ENCODE measurements at regions not wholly inside any gene's neighbourhood (a gene's known extent, or its start where the extent isn't known, plus 50 kb on each side); places are given as distances from the start of the nearest gene placed in this dataset.

DNA sequence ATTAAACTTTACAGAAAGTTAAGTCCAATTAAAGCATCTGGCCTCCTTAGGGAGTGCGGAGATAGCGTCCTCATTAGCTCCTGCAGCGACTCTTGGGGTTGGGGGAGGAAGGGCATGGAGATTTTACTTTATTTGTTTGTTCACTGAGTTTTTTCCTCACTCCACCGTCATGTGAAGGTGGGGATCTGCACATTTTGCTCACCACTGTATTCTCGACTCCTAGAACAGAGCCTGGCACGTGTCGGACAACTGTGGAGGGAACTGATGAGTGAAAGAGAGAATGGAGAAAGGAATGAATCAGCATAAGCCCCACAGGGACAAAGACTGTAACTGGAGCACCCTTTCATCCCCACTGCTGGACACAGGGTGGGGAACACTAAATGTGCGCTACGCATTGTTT, 205.1 kb upstream of the TSHZ3 start:
- Histone ChIP-seq H3K9me3 (ENCODE audit: control insufficient read depth, insufficient read depth, low read length) (peaks cover 2% of the 10 kb centered on the region; the same call in 1 of the 2 replicates), H3K36me3 (ENCODE audit: control insufficient read depth, insufficient read depth, low read length) (no peaks in the 10 kb centered on the region), H3K27me3 (ENCODE audit: control insufficient read depth, insufficient read depth, low read length) (no peaks in the 10 kb centered on the region), H3K4me3 (ENCODE audit: low read length) (no peak overlapping the region), H3K4me1 (ENCODE audit: control insufficient read depth, insufficient read depth, low read length) (no peaks in the 10 kb centered on the region), H3K27ac (ENCODE audit: low read length) (no peak overlapping the region)
- WGBS (ENCODE audit: insufficient coverage, insufficient read length), result no CpG with 5 or more reads among the region's 9 CpGs
- DNase-seq (ENCODE audit: low read depth, low spot score), result no peak

- Histone ChIP-seq H3K27me3 (ENCODE audit: control insufficient read depth, insufficient read depth, low read length) (no peaks in the 10 kb centered on the region), H3K4me3 (ENCODE audit: low read length) (no peak overlapping the region), H3K36me3 (ENCODE audit: control insufficient read depth, insufficient read depth, low read length) (no peaks in the 10 kb centered on the region), H3K4me1 (ENCODE audit: control insufficient read depth, insufficient read depth, low read length) (no peaks in the 10 kb centered on the region), H3K9me3 (ENCODE audit: control insufficient read depth, insufficient read depth, low read length) (peaks cover 2% of the 10 kb centered on the region; the same call in 1 of the 2 replicates), H3K27ac (ENCODE audit: low read length) (no peak overlapping the region)
- WGBS (ENCODE audit: insufficient coverage, insufficient read length), result no CpG with 5 or more reads among the region's 8 CpGs
- no peak for DNase-seq (ENCODE audit: low read depth, low spot score)
These were observed 206.5 kb upstream of the TSHZ3 start for GRCh38 chr19:31555634-31556215.

DNA sequence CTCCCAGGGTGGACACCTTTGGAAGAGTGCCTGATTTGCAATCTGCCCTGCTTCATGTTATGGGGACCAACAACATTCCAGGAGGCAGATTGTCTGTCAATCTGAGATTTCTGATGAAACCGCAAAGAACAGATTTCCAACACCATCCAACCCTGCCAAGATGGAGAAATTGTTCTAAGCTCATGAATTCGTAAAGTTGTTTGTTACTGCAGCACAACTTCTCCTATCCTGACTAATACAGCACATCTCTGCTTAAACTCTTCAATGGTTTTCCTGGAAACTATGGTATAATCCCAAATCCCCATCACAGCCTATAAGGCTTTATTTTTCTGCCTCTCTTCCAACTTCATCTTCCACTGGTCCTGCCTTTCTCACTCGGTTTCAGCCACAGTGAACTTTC, 210.3 kb upstream of the TSHZ3 start:
- Histone ChIP-seq H3K9me3 (ENCODE audit: control insufficient read depth, insufficient read depth, low read length) (peaks cover 2% of the 10 kb centered on the region; the same call in 1 of the 2 replicates), H3K27ac (ENCODE audit: low read length) (no peak overlapping the region), H3K4me3 (ENCODE audit: low read length) (no peak overlapping the region), H3K36me3 (ENCODE audit: control insufficient read depth, insufficient read depth, low read length) (no peaks in the 10 kb centered on the region), H3K4me1 (ENCODE audit: control insufficient read depth, insufficient read depth, low read length) (no peaks in the 10 kb centered on the region), H3K27me3 (ENCODE audit: control insufficient read depth, insufficient read depth, low read length) (no peaks in the 10 kb centered on the region)
- DNase-seq (ENCODE audit: low read depth, low spot score), result no peak
- WGBS (ENCODE audit: insufficient coverage, insufficient read length), result no CpG with 5 or more reads among the region's 3 CpGs

DNA sequence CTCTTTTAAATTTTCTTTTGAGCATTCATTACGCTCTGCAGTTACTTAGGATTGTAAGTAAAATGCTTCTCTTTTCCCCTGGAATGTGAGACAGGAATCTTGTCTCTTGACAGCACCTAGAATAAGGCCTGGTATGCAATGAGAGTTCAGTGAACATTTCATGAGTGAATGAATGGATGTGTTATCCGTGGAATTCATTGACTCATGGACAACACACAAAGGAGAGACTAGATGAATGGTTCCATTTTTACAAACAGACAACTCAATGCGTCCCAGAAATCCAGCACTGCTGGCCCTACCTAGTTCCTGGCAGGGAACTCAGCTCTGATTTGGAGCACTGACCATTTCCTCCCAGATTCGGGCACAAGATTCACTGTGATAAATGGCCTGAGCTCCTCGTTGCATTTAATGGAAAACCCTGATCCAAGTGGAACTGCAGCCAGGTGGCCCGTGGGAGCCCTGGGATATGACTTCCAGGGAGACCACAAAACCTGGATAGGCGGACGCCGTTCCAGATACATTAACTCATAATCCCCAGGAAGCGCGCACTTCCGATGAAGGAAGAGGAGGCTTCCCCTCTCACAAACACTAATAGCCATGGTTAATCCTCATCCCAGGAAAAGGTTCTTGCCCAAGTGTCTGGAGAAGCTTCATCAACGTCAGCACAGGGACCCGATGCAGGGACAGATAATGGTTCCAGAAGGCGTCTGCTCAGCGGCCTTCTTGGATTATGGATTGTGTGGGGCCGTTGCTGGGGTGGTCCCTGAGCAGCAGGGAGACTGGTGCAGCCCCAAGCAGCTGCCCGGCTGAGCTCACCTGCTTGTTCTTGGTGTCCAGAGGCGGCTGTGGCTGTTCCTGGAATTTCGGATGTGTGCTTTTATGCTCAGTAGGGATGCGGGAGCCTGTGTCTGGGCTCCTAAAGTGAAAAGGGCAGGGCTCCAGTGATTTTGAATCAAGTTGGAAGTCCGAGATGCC, 211.1 kb upstream of the TSHZ3 start:
- Histone ChIP-seq H3K9me3 (ENCODE audit: control insufficient read depth, insufficient read depth, low read length) (peaks cover 2% of the 10 kb centered on the region; the same call in 1 of the 2 replicates), H3K27ac (ENCODE audit: low read length) (no peak overlapping the region)
- no CpG with 5 or more reads among the region's 22 CpGs for WGBS (ENCODE audit: insufficient coverage, insufficient read length)

GRCh38 chr19:31562966-31563612, 213.9 kb upstream of the TSHZ3 start:
- H3K36me3 ChIP-seq (ENCODE audit: control insufficient read depth, insufficient read depth, low read length), result no peaks in the 10 kb centered on the region
- DNase-seq (ENCODE audit: low read depth, low spot score), result no peak
- H3K27me3 ChIP-seq (ENCODE audit: control insufficient read depth, insufficient read depth, low read length), result no peaks in the 10 kb centered on the region
- H3K4me3 ChIP-seq (ENCODE audit: low read length), result no peak overlapping the region
- no CpG with 5 or more reads among the region's 25 CpGs for WGBS (ENCODE audit: insufficient coverage, insufficient read length)
- peaks cover 2% of the 10 kb centered on the region; the same call in 1 of the 2 replicates for H3K9me3 ChIP-seq (ENCODE audit: control insufficient read depth, insufficient read depth, low read length)
- H3K27ac ChIP-seq (ENCODE audit: low read length), result no peak overlapping the region
- no peaks in the 10 kb centered on the region for H3K4me1 ChIP-seq (ENCODE audit: control insufficient read depth, insufficient read depth, low read length)

More for the DNA sequence above, 211.1 kb upstream of the TSHZ3 start:
- Histone ChIP-seq H3K4me3 (ENCODE audit: low read length) (no peak overlapping the region), H3K27me3 (ENCODE audit: control insufficient read depth, insufficient read depth, low read length) (no peaks in the 10 kb centered on the region), H3K36me3 (ENCODE audit: control insufficient read depth, insufficient read depth, low read length) (no peaks in the 10 kb centered on the region), H3K4me1 (ENCODE audit: control insufficient read depth, insufficient read depth, low read length) (no peaks in the 10 kb centered on the region)
- no peak for DNase-seq (ENCODE audit: low read depth, low spot score)

GRCh38 chr19:31567776-31568175, 218.5 kb upstream of the TSHZ3 start:
- Histone ChIP-seq H3K27ac (ENCODE audit: low read length) (no peak overlapping the region), H3K4me1 (ENCODE audit: control insufficient read depth, insufficient read depth, low read length) (no peaks in the 10 kb centered on the region), H3K4me3 (ENCODE audit: low read length) (no peak overlapping the region), H3K27me3 (ENCODE audit: control insufficient read depth, insufficient read depth, low read length) (no peaks in the 10 kb centered on the region), H3K9me3 (ENCODE audit: control insufficient read depth, insufficient read depth, low read length) (no peaks in the 10 kb centered on the region), H3K36me3 (ENCODE audit: control insufficient read depth, insufficient read depth, low read length) (no peaks in the 10 kb centered on the region)
- no peak for DNase-seq (ENCODE audit: low read depth, low spot score)
- WGBS (ENCODE audit: insufficient coverage, insufficient read length), result no CpG with 5 or more reads among the region's 11 CpGs

DNA sequence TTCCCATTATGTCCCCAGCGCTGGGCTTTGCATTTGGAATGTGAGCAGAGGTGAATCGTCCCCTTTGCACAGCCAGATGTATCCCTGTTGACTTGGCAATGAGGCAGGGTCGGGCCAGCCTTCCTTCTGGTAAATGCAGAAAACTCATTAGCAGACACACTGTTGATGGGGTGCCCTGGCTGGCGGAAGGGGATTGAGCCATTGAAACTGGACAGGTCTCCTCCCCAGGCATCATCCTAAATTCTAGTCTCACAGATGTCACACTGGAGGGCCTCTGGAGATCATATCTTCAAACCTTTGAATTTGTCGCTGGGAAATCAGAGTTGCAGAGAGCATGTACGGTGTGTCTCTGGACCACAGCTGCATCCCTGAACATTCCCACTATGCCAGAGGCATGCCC, 219.5 kb upstream of the TSHZ3 start:
- Histone ChIP-seq H3K27ac (ENCODE audit: low read length) (no peak overlapping the region), H3K4me1 (ENCODE audit: control insufficient read depth, insufficient read depth, low read length) (no peaks in the 10 kb centered on the region), H3K36me3 (ENCODE audit: control insufficient read depth, insufficient read depth, low read length) (no peaks in the 10 kb centered on the region), H3K4me3 (ENCODE audit: low read length) (no peak overlapping the region), H3K9me3 (ENCODE audit: control insufficient read depth, insufficient read depth, low read length) (no peaks in the 10 kb centered on the region), H3K27me3 (ENCODE audit: control insufficient read depth, insufficient read depth, low read length) (no peaks in the 10 kb centered on the region)
- no CpG with 5 or more reads among the region's 6 CpGs for WGBS (ENCODE audit: insufficient coverage, insufficient read length)
- DNase-seq (ENCODE audit: low read depth, low spot score), result no peak

GRCh38 chr19:31570718-31571117, 221.5 kb upstream of the TSHZ3 start:
- no CpG with 5 or more reads among the region's 4 CpGs for WGBS (ENCODE audit: insufficient coverage, insufficient read length)
- H3K9me3 ChIP-seq (ENCODE audit: control insufficient read depth, insufficient read depth, low read length), result no peaks in the 10 kb centered on the region
- no peak overlapping the region for H3K4me3 ChIP-seq (ENCODE audit: low read length)
- no peaks in the 10 kb centered on the region for H3K4me1 ChIP-seq (ENCODE audit: control insufficient read depth, insufficient read depth, low read length)
- no peaks in the 10 kb centered on the region for H3K27me3 ChIP-seq (ENCODE audit: control insufficient read depth, insufficient read depth, low read length)
- DNase-seq (ENCODE audit: low read depth, low spot score), result no peak
- H3K27ac ChIP-seq (ENCODE audit: low read length), result no peak overlapping the region
- H3K36me3 ChIP-seq (ENCODE audit: control insufficient read depth, insufficient read depth, low read length), result no peaks in the 10 kb centered on the region

DNA sequence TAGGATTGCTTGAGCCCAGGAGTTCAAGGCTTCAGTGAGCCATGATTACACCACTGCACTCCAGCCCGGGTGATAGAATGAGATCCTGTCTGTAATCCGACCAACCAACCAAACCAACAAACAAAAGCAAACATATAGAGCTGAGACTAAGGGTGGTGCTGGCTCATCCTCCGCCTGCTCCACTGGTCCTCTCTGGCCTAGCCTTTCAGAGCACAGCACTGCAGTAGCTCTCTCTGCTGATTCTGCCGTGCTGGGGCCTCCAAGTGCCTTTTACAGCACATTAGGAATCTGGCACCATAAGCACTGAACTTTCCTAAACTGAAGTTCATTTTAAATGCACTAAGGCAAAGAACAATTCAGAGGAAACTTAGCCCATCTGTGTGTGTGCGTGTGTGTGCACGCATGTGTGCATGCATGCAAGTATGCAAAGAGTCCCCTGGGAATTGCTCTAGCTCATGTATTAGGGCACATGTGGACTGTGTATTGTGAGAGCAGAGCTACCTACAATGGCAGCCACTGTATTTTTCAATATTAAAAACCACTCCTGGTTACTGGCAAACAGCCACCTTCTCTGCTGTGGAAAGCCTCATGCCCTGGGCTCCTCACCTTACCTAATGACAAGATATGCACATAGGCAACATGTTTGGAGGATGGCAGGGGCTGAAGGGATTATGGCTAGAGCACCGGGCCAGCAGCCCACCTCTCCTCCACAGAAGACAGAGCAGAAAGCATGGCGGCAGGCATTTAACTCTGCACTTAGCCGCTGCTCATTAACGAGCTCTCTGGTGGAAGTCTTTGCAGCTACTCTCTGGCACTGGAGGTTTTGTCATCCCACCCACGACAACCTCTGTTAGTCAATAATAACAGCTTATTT, 223.1 kb upstream of the TSHZ3 start:
- Histone ChIP-seq H3K27me3 (ENCODE audit: control insufficient read depth, insufficient read depth, low read length) (no peaks in the 10 kb centered on the region), H3K27ac (ENCODE audit: low read length) (no peak overlapping the region), H3K9me3 (ENCODE audit: control insufficient read depth, insufficient read depth, low read length) (no peaks in the 10 kb centered on the region), H3K4me3 (ENCODE audit: low read length) (no peak overlapping the region), H3K36me3 (ENCODE audit: control insufficient read depth, insufficient read depth, low read length) (no peaks in the 10 kb centered on the region), H3K4me1 (ENCODE audit: control insufficient read depth, insufficient read depth, low read length) (no peaks in the 10 kb centered on the region)
- no peak for DNase-seq (ENCODE audit: low read depth, low spot score)
- WGBS (ENCODE audit: insufficient coverage, insufficient read length), result no CpG with 5 or more reads among the region's 11 CpGs

DNA sequence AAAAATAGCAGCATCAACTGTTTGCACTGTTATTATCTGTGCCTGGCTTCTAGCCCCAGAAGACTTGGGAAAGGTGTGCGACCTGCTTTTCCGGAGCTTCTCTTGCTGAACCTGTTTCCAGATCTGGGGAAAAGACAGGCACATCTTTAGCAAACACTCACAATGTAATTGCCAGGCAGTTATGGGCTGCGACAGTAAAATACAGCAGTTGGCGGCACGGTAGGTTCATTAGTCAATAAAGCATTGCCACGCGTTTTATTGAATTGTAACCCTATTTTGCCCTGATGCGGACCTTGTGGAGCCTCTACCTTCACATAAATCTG, 223.7 kb upstream of the TSHZ3 start:
- Histone ChIP-seq H3K9me3 (ENCODE audit: control insufficient read depth, insufficient read depth, low read length) (no peaks in the 10 kb centered on the region), H3K27me3 (ENCODE audit: control insufficient read depth, insufficient read depth, low read length) (no peaks in the 10 kb centered on the region), H3K36me3 (ENCODE audit: control insufficient read depth, insufficient read depth, low read length) (no peaks in the 10 kb centered on the region), H3K4me1 (ENCODE audit: control insufficient read depth, insufficient read depth, low read length) (no peaks in the 10 kb centered on the region), H3K4me3 (ENCODE audit: low read length) (no peak overlapping the region), H3K27ac (ENCODE audit: low read length) (no peak overlapping the region)
- no peak for DNase-seq (ENCODE audit: low read depth, low spot score)
- whole genome bisulfite sequencing (ENCODE audit: insufficient coverage, insufficient read length), result no CpG with 5 or more reads among the region's 8 CpGs

Measured in iPS DF 6.9 (cell line).